ENCODE measurements at regions not wholly inside any gene's neighbourhood (a gene's known extent, or its start where the extent isn't known, plus 50 kb on each side); places are given as distances from the start of the nearest gene placed in this dataset.

GRCh38 chr5:143671674-143672569, 140.0 kb upstream of the HMHB1 start:
- peaks cover 11% of the 10 kb centered on the region for H3K27me3 ChIP-seq (replicated peaks; ENCODE audit: insufficient read depth, low read depth, low read length, poor library complexity)
- no peak for TF ChIP-seq EZH2 (IDR thresholded peaks at IDR 0.05; ENCODE audit: borderline replicate concordance, low read depth, low read length, poor library complexity, severe bottlenecking)
- TF ChIP-seq, protein P1, sequence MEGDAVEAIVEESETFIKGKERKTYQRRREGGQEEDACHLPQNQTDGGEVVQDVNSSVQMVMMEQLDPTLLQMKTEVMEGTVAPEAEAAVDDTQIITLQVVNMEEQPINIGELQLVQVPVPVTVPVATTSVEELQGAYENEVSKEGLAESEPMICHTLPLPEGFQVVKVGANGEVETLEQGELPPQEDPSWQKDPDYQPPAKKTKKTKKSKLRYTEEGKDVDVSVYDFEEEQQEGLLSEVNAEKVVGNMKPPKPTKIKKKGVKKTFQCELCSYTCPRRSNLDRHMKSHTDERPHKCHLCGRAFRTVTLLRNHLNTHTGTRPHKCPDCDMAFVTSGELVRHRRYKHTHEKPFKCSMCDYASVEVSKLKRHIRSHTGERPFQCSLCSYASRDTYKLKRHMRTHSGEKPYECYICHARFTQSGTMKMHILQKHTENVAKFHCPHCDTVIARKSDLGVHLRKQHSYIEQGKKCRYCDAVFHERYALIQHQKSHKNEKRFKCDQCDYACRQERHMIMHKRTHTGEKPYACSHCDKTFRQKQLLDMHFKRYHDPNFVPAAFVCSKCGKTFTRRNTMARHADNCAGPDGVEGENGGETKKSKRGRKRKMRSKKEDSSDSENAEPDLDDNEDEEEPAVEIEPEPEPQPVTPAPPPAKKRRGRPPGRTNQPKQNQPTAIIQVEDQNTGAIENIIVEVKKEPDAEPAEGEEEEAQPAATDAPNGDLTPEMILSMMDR (conservative IDR thresholded peaks at IDR 0.05; ENCODE audit: low read depth, low read length), result no peak
- no peak for DNase-seq (ENCODE audit: low spot score)
- H3K4me1 ChIP-seq (ENCODE audit: insufficient read depth, low read length, poor library complexity, severe bottlenecking), result no peaks in the 10 kb centered on the region
- no peaks in the 10 kb centered on the region for H3K9me3 ChIP-seq (ENCODE audit: low read depth, low read length, poor library complexity, severe bottlenecking)
- POLR2A ChIA-PET (ENCODE audit: low non-redundant PET), result interaction anchor here (0.7 kb wide), 1 partner anchor 559 kb away, joined by 3 read pairs; no protein-coding TSS in a partner anchor
- H3K36me3 ChIP-seq (ENCODE audit: insufficient read depth, low read length, poor library complexity, severe bottlenecking), result no peaks in the 10 kb centered on the region
- no peak overlapping the region for H3K4me3 ChIP-seq (ENCODE audit: low read depth, low read length, poor library complexity, severe bottlenecking)
- intact Hi-C loops (cut with micrococcal nuclease; ENCODE audit: unreplicated experiment), result no loop called here
- CTCF ChIA-PET, result no interaction called here
- no TSS peak for BruUV-seq (replicated peaks)
- H3K27ac ChIP-seq (ENCODE audit: low read depth, low read length, poor library complexity, severe bottlenecking), result no peak overlapping the region

DNA sequence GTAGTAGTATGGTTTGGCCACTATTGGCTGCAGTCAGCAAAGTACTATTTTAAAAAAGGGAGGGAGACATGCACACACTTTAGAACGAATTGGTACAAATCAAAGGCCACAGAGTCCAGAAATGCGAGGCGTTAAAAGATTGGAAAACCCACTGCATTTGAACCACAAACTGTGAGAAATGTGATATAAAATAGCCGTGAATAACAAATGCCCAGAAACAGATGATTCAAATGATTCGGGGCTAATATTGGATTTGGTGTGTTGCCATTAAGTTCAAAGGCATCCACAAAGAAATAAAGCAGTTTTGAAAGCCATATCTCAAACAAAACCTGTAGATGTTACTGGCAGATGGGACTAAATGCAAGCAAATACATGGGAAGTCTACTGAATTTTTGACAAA, 140.9 kb upstream of the HMHB1 start:
- ChIA-PET POLR2A (ENCODE audit: low non-redundant PET) (no interaction called here), CTCF (no interaction called here)
- intact Hi-C loops (cut with micrococcal nuclease; ENCODE audit: unreplicated experiment), result no loop called here

DNA sequence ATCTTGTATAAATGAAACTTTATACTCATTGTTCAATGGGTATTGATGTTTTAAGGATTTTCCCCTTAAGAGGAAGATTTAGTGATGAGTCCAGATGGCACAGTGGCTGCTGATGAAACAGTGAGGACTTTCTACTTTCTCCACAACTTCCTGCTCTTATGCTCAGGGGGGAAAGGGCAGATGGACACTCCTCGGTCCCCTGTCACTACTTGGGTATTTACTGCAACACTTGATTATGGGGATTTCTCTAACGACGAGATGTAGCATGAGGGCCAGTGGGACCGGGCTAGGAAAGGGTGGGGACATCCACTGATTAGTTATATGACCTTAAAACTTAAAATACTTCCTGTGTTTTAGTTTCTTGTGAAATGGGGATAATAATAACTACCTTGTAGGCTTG, 146.1 kb upstream of the HMHB1 start:
- no peaks in the 10 kb centered on the region for H3K36me3 ChIP-seq (ENCODE audit: insufficient read depth, low read length, poor library complexity, severe bottlenecking)
- CTCF ChIA-PET, result no interaction called here
- no peaks in the 10 kb centered on the region for H3K27me3 ChIP-seq (replicated peaks; ENCODE audit: insufficient read depth, low read depth, low read length, poor library complexity)
- BruUV-seq (replicated peaks), result no TSS peak
- no peak for DNase-seq (ENCODE audit: low spot score)
- H3K4me1 ChIP-seq (ENCODE audit: insufficient read depth, low read length, poor library complexity, severe bottlenecking), result no peaks in the 10 kb centered on the region
- H3K27ac ChIP-seq (ENCODE audit: low read depth, low read length, poor library complexity, severe bottlenecking), result no peak overlapping the region
- H3K9me3 ChIP-seq (ENCODE audit: low read depth, low read length, poor library complexity, severe bottlenecking), result no peaks in the 10 kb centered on the region
- TF ChIP-seq EZH2 (IDR thresholded peaks at IDR 0.05; ENCODE audit: borderline replicate concordance, low read depth, low read length, poor library complexity, severe bottlenecking), result no peak
- TF ChIP-seq, protein P1 (conservative IDR thresholded peaks at IDR 0.05; ENCODE audit: low read depth, low read length), result no peak
- no peak overlapping the region for H3K4me3 ChIP-seq (ENCODE audit: low read depth, low read length, poor library complexity, severe bottlenecking)
- POLR2A ChIA-PET (ENCODE audit: low non-redundant PET), result no interaction called here
- intact Hi-C loops (cut with micrococcal nuclease; ENCODE audit: unreplicated experiment), result no loop called here

More for the DNA sequence above, 140.9 kb upstream of the HMHB1 start:
- Histone ChIP-seq H3K36me3 (ENCODE audit: insufficient read depth, low read length, poor library complexity, severe bottlenecking) (no peaks in the 10 kb centered on the region), H3K4me3 (ENCODE audit: low read depth, low read length, poor library complexity, severe bottlenecking) (no peak overlapping the region), H3K27me3 (replicated peaks; ENCODE audit: insufficient read depth, low read depth, low read length, poor library complexity) (peaks cover 11% of the 10 kb centered on the region), H3K27ac (ENCODE audit: low read depth, low read length, poor library complexity, severe bottlenecking) (no peak overlapping the region), H3K4me1 (ENCODE audit: insufficient read depth, low read length, poor library complexity, severe bottlenecking) (no peaks in the 10 kb centered on the region), H3K9me3 (ENCODE audit: low read depth, low read length, poor library complexity, severe bottlenecking) (no peaks in the 10 kb centered on the region)
- TF ChIP-seq, protein P1 (conservative IDR thresholded peaks at IDR 0.05; ENCODE audit: low read depth, low read length), result no peak
- no peak for TF ChIP-seq EZH2 (IDR thresholded peaks at IDR 0.05; ENCODE audit: borderline replicate concordance, low read depth, low read length, poor library complexity, severe bottlenecking)
- no peak for DNase-seq (ENCODE audit: low spot score)
- no TSS peak for BruUV-seq (replicated peaks)
